Loucy (cell line): ENCODE measurements at regions not wholly inside any gene's neighbourhood (a gene's known extent, or its start where the extent isn't known, plus 50 kb on each side); places are given as distances from the start of the nearest gene placed in this dataset.

Source experiments
- EZH2phosphoT487 ChIP-seq: fragments of 200-600 bp; IDR thresholded peaks from 2 replicates; pipeline ENCODE4 v1.6.1; 2018; ENCODE audit warnings: antibody characterized with exemption, mild to moderate bottlenecking, moderate library complexity, borderline replicate concordance
- TF ChIP-seq, protein P1 (sequence below): fragments of 200-600 bp; sonication (generic); conservative IDR thresholded peaks from 2 replicates; pipeline ENCODE4 v1.5.1; 2014; ENCODE audit warnings: mild to moderate bottlenecking, antibody characterized with exemption, low read length

DNA sequence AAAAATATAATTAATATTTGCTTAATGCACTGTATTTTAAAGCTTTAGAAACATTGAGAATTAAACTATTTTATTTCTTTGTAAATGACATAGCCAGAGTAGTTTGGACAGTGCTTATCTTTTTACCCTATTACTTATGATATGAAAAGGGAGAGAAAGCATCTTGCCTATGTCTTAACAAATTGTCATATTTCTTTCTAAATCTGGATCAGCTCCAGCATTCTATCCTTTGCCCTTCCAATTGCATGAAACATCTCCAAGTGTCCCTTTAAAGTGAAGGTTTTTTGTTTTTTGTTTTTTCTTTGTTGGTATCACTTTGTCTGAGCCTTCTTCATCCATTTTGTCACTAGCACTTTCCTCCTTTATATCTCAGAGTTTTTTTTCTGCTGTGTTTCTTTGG lies 511.6 kb upstream of the FAM174A start:
- TF ChIP-seq, protein P1, sequence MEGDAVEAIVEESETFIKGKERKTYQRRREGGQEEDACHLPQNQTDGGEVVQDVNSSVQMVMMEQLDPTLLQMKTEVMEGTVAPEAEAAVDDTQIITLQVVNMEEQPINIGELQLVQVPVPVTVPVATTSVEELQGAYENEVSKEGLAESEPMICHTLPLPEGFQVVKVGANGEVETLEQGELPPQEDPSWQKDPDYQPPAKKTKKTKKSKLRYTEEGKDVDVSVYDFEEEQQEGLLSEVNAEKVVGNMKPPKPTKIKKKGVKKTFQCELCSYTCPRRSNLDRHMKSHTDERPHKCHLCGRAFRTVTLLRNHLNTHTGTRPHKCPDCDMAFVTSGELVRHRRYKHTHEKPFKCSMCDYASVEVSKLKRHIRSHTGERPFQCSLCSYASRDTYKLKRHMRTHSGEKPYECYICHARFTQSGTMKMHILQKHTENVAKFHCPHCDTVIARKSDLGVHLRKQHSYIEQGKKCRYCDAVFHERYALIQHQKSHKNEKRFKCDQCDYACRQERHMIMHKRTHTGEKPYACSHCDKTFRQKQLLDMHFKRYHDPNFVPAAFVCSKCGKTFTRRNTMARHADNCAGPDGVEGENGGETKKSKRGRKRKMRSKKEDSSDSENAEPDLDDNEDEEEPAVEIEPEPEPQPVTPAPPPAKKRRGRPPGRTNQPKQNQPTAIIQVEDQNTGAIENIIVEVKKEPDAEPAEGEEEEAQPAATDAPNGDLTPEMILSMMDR, result no peak
- TF ChIP-seq EZH2phosphoT487, result no peak
